Transverse colon (tissue), 4 donors: ENCODE measurements at regions not wholly inside any gene's neighbourhood (a gene's known extent, or its start where the extent isn't known, plus 50 kb on each side); places are given as distances from the start of the nearest gene placed in this dataset.

Experiments
- DNase-seq: peaks from one replicate; pipeline ENCODE4 v3.0.0-alpha.2; 2019
- H3K27ac ChIP-seq, 4 donors: fragments of 200-600 bp; sonication (generic); 2 replicates each; pipeline ENCODE4 v1.5.1; 2016 to 2018; ENCODE audit warnings: inconsistent platforms in 4 of 4
- H3K27me3 ChIP-seq: fragments of 200-600 bp; sonication (generic); 2 replicates; pipeline ENCODE4 v1.5.1; 2017; ENCODE audit warnings: inconsistent platforms
- H3K36me3 ChIP-seq, 4 donors: fragments of 200-600 bp; sonication (generic); 2 replicates each; pipeline ENCODE4 v1.5.1; 2017 to 2019; ENCODE audit warnings: inconsistent platforms in 4 of 4
- H3K4me1 ChIP-seq, 4 donors: fragments of 200-600 bp; sonication (generic); 2 replicates each; pipeline ENCODE4 v1.5.1; 2017 to 2020; ENCODE audit warnings: inconsistent platforms in 4 of 4
- H3K4me3 ChIP-seq, 4 donors: fragments of 200-600 bp; sonication (generic); 1 replicate in 1 of 4; 2 replicates in 3 of 4; pipeline versions ENCODE4 v1.5.1 to v1.6.1; 2017 to 2019; ENCODE audit warnings: inconsistent platforms in 4 of 4
- H3K9me3 ChIP-seq, 2 donors: fragments of 200-600 bp; sonication (generic); 2 replicates each; pipeline ENCODE4 v1.5.1; 2017 to 2019; ENCODE audit warnings: inconsistent platforms in 2 of 2
- EP300 ChIP-seq: sonication (generic); formaldehyde crosslinking; IDR thresholded peaks from one replicate; pipeline ENCODE4 v1.6.1; 2017; ENCODE audit warnings: antibody characterized with exemption, low read depth
- POLR2A ChIP-seq: fragments of 450-650 bp; IDR thresholded peaks from one replicate; pipeline ENCODE4 v1.6.1; 2016; ENCODE audit warnings: antibody characterized with exemption, mild to moderate bottlenecking, moderate library complexity
- POLR2AphosphoS5 ChIP-seq, 3 donors: sonication (generic); formaldehyde crosslinking; IDR thresholded peaks; one replicate each; pipeline ENCODE4 v1.6.1; 2016; ENCODE audit warnings: antibody characterized with exemption in 3 of 3
- WGBS, 2 donors: methylation state at CpG; one replicate each; pipeline ENCODE4 v1.1.5; 2018; ENCODE audit warnings: low coverage in 1 of 2; 5-methylcytosine and 5-hydroxymethylcytosine counted together
- in situ Hi-C, 4 donors: fragments of 200-750 bp; cut with MboI; loops; one replicate each; pipeline versions ENCODE4 v1.15.0 to v1.15.1; 2017; ENCODE audit warnings: low sequenced_read_pairs in 3 of 4, low pct_ligation_motif_present in 1 of 4, low pct_unique_long_range_greater_than_20kb in 1 of 4
- intact Hi-C: fragments of 100-400 bp; cut with DNase I; formaldehyde crosslinking; loops from one replicate; pipeline ENCODE4 v1.15.1; 2023; ENCODE audit warnings: low total_unique reads
- TF ChIP-seq, protein P1 (sequence below), 5 experiments: fragments of 200-600 bp in 3 of 5; fragments of 450-650 bp in 2 of 5; sonication (generic) in 3 of 5; IDR thresholded peaks; 1 replicate in 2 of 5; 2 replicates in 3 of 5; pipeline ENCODE4 v1.5.1; 2016 to 2017; ENCODE audit warnings: antibody characterized with exemption in 5 of 5, inconsistent platforms in 3 of 5, mild to moderate bottlenecking in 2 of 5, moderate library complexity in 1 of 5

DNA sequence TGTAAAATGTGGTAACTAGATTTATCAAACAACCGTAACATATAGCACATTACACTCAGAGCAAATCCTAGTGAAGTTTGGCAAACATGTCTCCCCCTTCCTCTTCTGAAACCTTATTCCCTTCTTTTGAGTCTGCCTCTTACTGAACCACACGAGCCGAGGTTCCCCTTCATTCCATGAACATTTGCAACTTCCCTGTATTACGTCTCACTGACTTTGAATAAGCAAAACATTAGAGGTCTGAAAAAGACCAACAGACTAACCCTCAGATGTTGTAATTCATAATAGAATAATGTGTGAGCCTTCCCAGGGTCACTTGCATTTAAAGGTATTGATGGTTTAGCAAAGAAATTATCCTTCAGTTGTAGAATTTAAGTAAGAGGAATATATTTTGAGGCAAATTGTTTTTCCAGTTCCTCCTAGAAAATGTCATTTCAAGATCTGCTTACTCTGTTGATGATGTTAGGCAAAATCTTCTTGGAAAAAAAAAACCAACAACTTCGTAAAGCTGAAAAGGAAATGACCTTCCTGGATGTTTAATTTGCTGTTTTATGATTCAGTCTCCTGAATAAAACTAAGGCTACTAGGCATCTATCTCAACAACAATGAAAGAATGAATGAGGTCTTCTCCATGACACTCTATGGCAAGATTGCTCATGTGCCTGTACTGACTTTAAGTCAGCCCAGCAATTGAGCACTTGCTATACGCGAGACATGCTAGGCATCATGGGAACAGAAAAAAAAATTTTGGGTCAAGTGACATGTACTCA lies 296.9 kb upstream of the NECTIN3 start:
- TF ChIP-seq POLR2A (no peak), EP300 (no peak), POLR2AphosphoS5 (IDR thresholded peaks at IDR 0.05) (no peak)
- 74 to 76% methylated on average over 7 of the region's 7 CpGs for WGBS, 2 donors
- Histone ChIP-seq H3K9me3 (no peaks in the 10 kb centered on the region), H3K4me3 (no peak overlapping the region), H3K27ac (no peak overlapping the region), H3K4me1 (no peaks in the 10 kb centered on the region), H3K27me3 (no peaks in the 10 kb centered on the region), H3K36me3 (no peaks in the 10 kb centered on the region)
- intact Hi-C loops = loop anchor here (5.0 kb wide), 1 partner anchor 1573 kb away; no protein-coding TSS in a partner anchor
- in situ Hi-C loops = no loop called here
- no peak for DNase-seq

DNA sequence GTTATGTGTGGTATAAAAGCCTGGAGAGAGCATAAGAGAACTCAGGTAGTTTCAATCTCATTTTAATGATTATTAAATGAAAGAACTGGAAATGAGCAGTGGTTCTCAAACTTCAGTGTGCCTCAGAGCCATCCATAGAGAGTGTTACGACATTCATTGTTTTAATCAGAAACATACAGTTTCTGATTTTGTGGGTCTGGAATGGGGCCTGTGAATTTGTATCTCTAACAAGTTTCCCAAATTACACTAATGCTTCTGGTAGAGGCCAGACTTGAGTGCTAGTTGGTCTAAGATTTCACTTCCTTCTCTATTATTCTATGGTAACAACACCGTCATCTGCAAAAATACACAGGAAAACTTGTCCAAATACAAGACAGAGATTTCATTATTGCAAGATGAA lies 292.0 kb upstream of the NECTIN3 start:
- intact Hi-C loops = no loop called here
- Histone ChIP-seq H3K27ac (no peak overlapping the region), H3K9me3 (no peaks in the 10 kb centered on the region), H3K4me3 (no peak overlapping the region), H3K36me3 (no peaks in the 10 kb centered on the region), H3K27me3 (no peaks in the 10 kb centered on the region), H3K4me1 (no peaks in the 10 kb centered on the region)
- 85% methylated on average over 1 to 2 of the region's 2 CpGs for WGBS, 2 donors
- TF ChIP-seq POLR2A = no peak
- no peak for TF ChIP-seq EP300
- TF ChIP-seq, protein P1, sequence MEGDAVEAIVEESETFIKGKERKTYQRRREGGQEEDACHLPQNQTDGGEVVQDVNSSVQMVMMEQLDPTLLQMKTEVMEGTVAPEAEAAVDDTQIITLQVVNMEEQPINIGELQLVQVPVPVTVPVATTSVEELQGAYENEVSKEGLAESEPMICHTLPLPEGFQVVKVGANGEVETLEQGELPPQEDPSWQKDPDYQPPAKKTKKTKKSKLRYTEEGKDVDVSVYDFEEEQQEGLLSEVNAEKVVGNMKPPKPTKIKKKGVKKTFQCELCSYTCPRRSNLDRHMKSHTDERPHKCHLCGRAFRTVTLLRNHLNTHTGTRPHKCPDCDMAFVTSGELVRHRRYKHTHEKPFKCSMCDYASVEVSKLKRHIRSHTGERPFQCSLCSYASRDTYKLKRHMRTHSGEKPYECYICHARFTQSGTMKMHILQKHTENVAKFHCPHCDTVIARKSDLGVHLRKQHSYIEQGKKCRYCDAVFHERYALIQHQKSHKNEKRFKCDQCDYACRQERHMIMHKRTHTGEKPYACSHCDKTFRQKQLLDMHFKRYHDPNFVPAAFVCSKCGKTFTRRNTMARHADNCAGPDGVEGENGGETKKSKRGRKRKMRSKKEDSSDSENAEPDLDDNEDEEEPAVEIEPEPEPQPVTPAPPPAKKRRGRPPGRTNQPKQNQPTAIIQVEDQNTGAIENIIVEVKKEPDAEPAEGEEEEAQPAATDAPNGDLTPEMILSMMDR (IDR thresholded peaks at IDR 0.05) = no peak
- TF ChIP-seq POLR2AphosphoS5 (IDR thresholded peaks at IDR 0.05) = no peak
- in situ Hi-C loops = no loop called here
- DNase-seq = no peak

DNA sequence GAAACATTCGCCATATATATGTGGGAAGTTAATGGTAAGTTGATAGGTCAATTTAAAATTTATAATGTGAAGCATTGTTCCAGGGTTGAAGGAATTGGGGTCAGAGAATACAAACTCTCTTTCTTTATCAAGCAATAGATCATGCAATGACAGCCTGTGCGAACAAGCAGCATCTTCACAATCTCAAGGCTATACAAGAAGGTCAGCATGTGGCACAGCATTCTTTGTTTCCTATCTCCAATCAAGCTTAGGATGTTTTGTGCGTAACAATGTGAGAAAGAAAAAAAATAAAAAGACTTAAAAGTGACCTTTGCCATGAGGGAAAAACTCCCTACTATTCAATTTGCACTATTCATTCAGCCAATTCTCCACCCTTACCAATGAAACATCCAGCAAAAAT lies 288.1 kb upstream of the NECTIN3 start:
- Histone ChIP-seq H3K36me3 (no peaks in the 10 kb centered on the region), H3K27ac (no peak overlapping the region), H3K27me3 (no peaks in the 10 kb centered on the region), H3K4me1 (no peaks in the 10 kb centered on the region), H3K9me3 (no peaks in the 10 kb centered on the region), H3K4me3 (no peak overlapping the region)
- intact Hi-C loops = no loop called here
- TF ChIP-seq, protein P1 (IDR thresholded peaks at IDR 0.05) = no peak
- TF ChIP-seq EP300 (no peak), POLR2AphosphoS5 (IDR thresholded peaks at IDR 0.05) (no peak), POLR2A (no peak)
- WGBS, 2 donors = 87 to 96% methylated on average over 3 of the region's 3 CpGs
- no peak for DNase-seq
- in situ Hi-C loops = no loop called here

DNA sequence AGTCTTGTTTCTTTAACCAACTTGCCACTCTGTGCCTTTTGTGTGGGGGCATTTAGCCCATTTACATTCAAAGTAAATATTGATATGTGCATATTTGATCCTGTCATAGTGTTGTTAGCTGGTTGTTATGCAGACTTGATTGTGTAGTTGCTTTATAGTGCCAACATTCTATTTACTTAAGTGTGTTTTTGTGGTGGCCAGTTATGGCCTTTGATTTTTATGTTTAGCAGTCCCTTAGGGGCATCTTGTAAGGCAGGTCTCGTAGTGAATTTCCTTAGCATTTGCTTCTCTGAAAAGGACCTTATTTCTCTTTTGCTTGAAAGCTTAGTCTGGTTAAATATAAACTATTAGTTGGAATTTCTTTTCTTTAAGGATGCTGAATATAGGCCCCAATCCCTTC lies 282.8 kb upstream of the NECTIN3 start:
- Histone ChIP-seq H3K36me3 (no peaks in the 10 kb centered on the region), H3K4me1 (no peaks in the 10 kb centered on the region), H3K4me3 (no peak overlapping the region), H3K27ac (no peak overlapping the region), H3K9me3 (no peaks in the 10 kb centered on the region), H3K27me3 (no peaks in the 10 kb centered on the region)
- no peak for DNase-seq
- intact Hi-C loops (no loop called here), in situ Hi-C loops (no loop called here)
- TF ChIP-seq POLR2AphosphoS5 (IDR thresholded peaks at IDR 0.05) = no peak
- TF ChIP-seq POLR2A = no peak
- no peak for TF ChIP-seq EP300
- TF ChIP-seq, protein P1 (IDR thresholded peaks at IDR 0.05) = no peak
- 63 to 77% methylated on average over 1 of the region's 1 CpG for WGBS, 2 donors

DNA sequence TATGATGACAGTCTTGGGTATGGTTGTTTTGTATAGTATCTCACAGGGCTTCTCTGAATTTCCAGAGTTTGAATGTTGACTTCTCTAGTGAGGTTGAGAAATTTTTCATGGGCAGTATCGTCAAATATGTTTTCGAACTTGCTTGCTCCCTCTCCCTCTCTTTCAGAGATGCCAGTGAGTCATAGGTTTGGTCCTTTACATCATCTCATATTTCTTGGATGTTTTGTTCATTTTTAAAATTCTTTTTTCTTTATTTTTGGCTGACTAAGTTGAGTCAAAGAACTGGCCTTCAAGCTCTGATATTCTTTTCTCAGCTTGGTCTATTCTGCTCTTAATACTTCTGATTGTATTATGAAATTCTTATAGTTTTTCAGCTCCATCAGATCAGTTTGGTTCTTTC lies 282.3 kb upstream of the NECTIN3 start:
- no peak for TF ChIP-seq POLR2AphosphoS5 (IDR thresholded peaks at IDR 0.05)
- no peak for TF ChIP-seq POLR2A
- Histone ChIP-seq H3K9me3 (no peaks in the 10 kb centered on the region), H3K27ac (no peak overlapping the region), H3K4me3 (no peak overlapping the region), H3K36me3 (no peaks in the 10 kb centered on the region), H3K27me3 (no peaks in the 10 kb centered on the region), H3K4me1 (no peaks in the 10 kb centered on the region)
- in situ Hi-C loops (no loop called here), intact Hi-C loops (no loop called here)
- WGBS, 2 donors = 83 to 91% methylated on average over 2 of the region's 2 CpGs
- no peak for DNase-seq
